ENCODE measurements at regions not wholly inside any gene's neighbourhood (a gene's known extent, or its start where the extent isn't known, plus 50 kb on each side); places are given as distances from the start of the nearest gene placed in this dataset.

DNA sequence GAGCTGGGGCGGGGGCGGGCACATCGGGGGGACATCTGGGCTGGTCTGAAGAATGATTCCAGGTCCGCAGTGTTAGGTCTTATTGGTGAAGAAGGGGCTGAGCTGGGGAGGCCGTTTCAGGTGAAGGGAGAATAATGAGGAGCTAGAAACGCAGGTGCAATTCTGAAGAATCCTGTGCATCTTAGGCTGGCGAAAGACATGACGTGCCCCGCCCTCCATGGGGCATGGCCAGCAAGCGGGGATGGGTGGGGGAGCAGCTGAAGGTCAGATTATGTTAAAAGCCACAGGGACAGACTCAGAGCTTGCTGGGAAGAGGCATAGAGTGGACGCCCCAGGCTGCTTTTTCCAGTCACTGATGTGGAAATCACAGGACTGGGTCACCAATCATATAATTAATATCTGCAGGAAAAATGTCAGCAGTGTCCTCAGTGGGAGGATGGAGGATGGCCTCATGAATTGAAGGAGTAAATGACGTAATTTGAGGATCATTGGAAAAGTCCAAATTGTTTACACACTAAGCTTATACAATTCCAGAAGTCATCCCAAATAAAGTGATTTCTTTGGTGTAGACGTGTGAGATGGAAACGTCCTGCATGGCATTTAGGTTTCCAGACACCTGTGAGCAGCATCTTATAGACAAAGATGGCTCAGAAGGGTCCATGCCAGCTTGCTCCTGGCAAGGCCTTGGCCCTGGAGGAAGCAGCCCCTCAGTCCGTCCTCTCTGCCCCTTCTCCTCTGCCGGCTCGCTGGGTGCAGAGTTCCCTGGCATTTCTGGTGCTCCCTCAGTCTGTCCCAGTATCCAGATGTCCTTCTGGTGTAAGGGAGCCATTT, 109.6 kb upstream of the FRMD1 start:
- TF ChIP-seq CTCF (optimal IDR thresholded peaks at IDR 0.05 in 1 of 3, IDR thresholded peaks at IDR 0.05 in 1 of 3, conservative IDR thresholded peaks at IDR 0.05 in 1 of 3; ENCODE audit: extremely low read depth in 1 of 3, insufficient read depth in 2 of 3, low read length in 3 of 3) (no peak), EZH2 (IDR thresholded peaks at IDR 0.05; ENCODE audit: low read length) (no peak)
